ENCODE measurements at regions not wholly inside any gene's neighbourhood (a gene's known extent, or its start where the extent isn't known, plus 50 kb on each side); places are given as distances from the start of the nearest gene placed in this dataset.

DNA sequence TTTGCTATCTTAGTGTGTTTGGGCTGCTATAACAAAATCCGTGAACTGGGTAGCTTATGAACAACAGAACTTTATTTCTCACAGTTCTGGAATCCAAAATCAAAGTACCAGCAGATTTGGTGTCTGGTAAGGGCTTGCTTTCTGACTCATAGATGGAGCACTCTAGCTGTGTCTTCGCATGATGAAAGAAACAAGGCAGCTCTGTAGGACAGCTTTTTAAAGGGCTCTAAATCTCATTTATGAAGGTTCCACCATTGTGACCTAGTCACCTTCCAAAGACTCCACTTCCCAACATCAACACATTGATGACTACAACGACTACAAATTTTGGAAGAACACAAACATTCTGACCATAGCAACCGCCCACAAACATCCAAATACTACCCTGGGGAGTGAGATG, 158.6 kb upstream of the LCORL start:
- BruUV-seq (replicated peaks), result no TSS peak
- Mint-ChIP-seq H3K4me3 (ENCODE audit: unreplicated experiment) (no peak overlapping the region), H3K4me1 (ENCODE audit: low read depth, unreplicated experiment) (no peaks in the 10 kb centered on the region), H3K9me3 (ENCODE audit: unreplicated experiment) (no peaks in the 10 kb centered on the region), H3K36me3 (ENCODE audit: insufficient read depth, unreplicated experiment) (no peaks in the 10 kb centered on the region), H3K27me3 (ENCODE audit: insufficient read depth, unreplicated experiment) (peaks cover 3% of the 10 kb centered on the region), H3K27ac (ENCODE audit: unreplicated experiment) (no peak overlapping the region)
- Histone ChIP-seq H3K27me3 (replicated peaks; ENCODE audit: control insufficient read depth, insufficient read depth, low read length) (no peaks in the 10 kb centered on the region), H3K36me3 (ENCODE audit: control insufficient read depth, insufficient read depth, low read length) (no peaks in the 10 kb centered on the region), H3K4me3 (ENCODE audit: low read depth, low read length) (no peak overlapping the region), H3K9me3 (no peaks in the 10 kb centered on the region), H3K4me1 (no peaks in the 10 kb centered on the region)
- ChIA-PET POLR2A (no interaction called here), CTCF (interaction anchor here (0.6 kb wide), 1 partner anchor 411 kb away, joined by 3 read pairs; no protein-coding TSS in a partner anchor)
- intact Hi-C loops (cut with micrococcal nuclease; ENCODE audit: unreplicated experiment), result no loop called here
- DNase-seq, result no peak
- TF ChIP-seq, protein P1, sequence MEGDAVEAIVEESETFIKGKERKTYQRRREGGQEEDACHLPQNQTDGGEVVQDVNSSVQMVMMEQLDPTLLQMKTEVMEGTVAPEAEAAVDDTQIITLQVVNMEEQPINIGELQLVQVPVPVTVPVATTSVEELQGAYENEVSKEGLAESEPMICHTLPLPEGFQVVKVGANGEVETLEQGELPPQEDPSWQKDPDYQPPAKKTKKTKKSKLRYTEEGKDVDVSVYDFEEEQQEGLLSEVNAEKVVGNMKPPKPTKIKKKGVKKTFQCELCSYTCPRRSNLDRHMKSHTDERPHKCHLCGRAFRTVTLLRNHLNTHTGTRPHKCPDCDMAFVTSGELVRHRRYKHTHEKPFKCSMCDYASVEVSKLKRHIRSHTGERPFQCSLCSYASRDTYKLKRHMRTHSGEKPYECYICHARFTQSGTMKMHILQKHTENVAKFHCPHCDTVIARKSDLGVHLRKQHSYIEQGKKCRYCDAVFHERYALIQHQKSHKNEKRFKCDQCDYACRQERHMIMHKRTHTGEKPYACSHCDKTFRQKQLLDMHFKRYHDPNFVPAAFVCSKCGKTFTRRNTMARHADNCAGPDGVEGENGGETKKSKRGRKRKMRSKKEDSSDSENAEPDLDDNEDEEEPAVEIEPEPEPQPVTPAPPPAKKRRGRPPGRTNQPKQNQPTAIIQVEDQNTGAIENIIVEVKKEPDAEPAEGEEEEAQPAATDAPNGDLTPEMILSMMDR (IDR thresholded peaks at IDR 0.05; ENCODE audit: insufficient read depth in 1 of 2, low read depth in 1 of 2, low read length in 1 of 2, severe bottlenecking in 1 of 2, unreplicated experiment in 1 of 2), result no peak

DNA sequence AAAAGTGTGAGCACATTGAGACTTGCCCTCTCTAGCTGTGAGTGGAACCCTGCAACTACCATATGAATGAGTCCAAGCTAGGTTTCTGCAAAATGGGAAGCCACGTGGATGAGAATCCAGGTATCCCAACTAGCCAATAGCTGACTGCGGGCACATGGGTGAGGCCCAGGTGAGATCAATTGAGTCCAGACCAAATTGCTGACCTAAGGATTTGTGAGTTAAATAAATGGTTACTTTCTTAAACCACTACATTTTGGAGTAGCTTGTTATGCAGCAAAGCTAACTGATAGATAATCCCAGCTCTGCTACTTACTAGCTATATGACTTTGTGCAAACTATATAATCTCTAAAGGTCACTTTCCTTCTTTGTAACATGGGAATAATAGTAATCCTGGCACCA, 150.3 kb upstream of the LCORL start:
- no TSS peak for BruUV-seq (replicated peaks)
- H3K36me3 Mint-ChIP-seq (ENCODE audit: insufficient read depth, unreplicated experiment), result no peaks in the 10 kb centered on the region

DNA sequence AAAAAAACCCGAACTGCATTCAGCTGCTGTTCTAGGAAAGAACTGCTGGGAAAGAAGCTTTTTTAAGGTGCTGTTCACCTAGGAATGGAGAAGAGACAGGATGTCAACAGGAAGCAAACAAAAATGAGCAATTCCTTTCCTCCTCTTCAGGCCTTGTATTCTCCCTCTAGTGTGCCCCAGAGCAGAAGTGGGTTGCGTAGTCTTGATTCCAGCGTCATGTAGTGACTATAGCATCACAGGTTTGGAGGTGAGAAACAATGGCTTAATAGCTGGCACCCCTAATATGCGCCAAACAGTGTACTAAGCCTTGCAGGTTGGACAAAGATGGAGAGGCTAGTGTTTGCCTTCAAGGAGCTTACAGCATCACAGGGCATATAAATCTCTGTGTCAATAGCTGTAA, 146.3 kb upstream of the LCORL start:
- no peaks in the 10 kb centered on the region for H3K36me3 Mint-ChIP-seq (ENCODE audit: insufficient read depth, unreplicated experiment)

More for the DNA sequence above, 150.3 kb upstream of the LCORL start:
- peaks cover 12% of the 10 kb centered on the region for H3K27me3 Mint-ChIP-seq (ENCODE audit: insufficient read depth, unreplicated experiment)
- no peak overlapping the region for H3K4me3 Mint-ChIP-seq (ENCODE audit: unreplicated experiment)
- no peak for DNase-seq
- TF ChIP-seq, protein P1 (IDR thresholded peaks at IDR 0.05; ENCODE audit: insufficient read depth in 1 of 2, low read depth in 1 of 2, low read length in 1 of 2, severe bottlenecking in 1 of 2, unreplicated experiment in 1 of 2), result no peak
- no peaks in the 10 kb centered on the region for H3K9me3 Mint-ChIP-seq (ENCODE audit: unreplicated experiment)
- ChIA-PET POLR2A (no interaction called here), CTCF (no interaction called here)
- intact Hi-C loops (cut with micrococcal nuclease; ENCODE audit: unreplicated experiment), result no loop called here
- Histone ChIP-seq H3K4me3 (ENCODE audit: low read depth, low read length) (no peak overlapping the region), H3K27me3 (replicated peaks; ENCODE audit: control insufficient read depth, insufficient read depth, low read length) (no peaks in the 10 kb centered on the region), H3K36me3 (ENCODE audit: control insufficient read depth, insufficient read depth, low read length) (no peaks in the 10 kb centered on the region), H3K4me1 (no peaks in the 10 kb centered on the region), H3K9me3 (no peaks in the 10 kb centered on the region)
- H3K27ac Mint-ChIP-seq (ENCODE audit: unreplicated experiment), result no peak overlapping the region
- H3K4me1 Mint-ChIP-seq (ENCODE audit: low read depth, unreplicated experiment), result no peaks in the 10 kb centered on the region

More for the DNA sequence above, 146.3 kb upstream of the LCORL start:
- Mint-ChIP-seq H3K27me3 (ENCODE audit: insufficient read depth, unreplicated experiment) (peaks cover 12% of the 10 kb centered on the region), H3K27ac (ENCODE audit: unreplicated experiment) (no peak overlapping the region), H3K4me1 (ENCODE audit: low read depth, unreplicated experiment) (no peaks in the 10 kb centered on the region), H3K9me3 (ENCODE audit: unreplicated experiment) (peaks cover 10% of the 10 kb centered on the region), H3K4me3 (ENCODE audit: unreplicated experiment) (no peak overlapping the region)
- ChIA-PET POLR2A (no interaction called here), CTCF (no interaction called here)
- Histone ChIP-seq H3K4me3 (ENCODE audit: low read depth, low read length) (no peak overlapping the region), H3K36me3 (ENCODE audit: control insufficient read depth, insufficient read depth, low read length) (no peaks in the 10 kb centered on the region), H3K9me3 (no peaks in the 10 kb centered on the region), H3K27me3 (replicated peaks; ENCODE audit: control insufficient read depth, insufficient read depth, low read length) (no peaks in the 10 kb centered on the region), H3K4me1 (no peaks in the 10 kb centered on the region)
- DNase-seq, result no peak
- intact Hi-C loops (cut with micrococcal nuclease; ENCODE audit: unreplicated experiment), result no loop called here
- TF ChIP-seq, protein P1 (IDR thresholded peaks at IDR 0.05; ENCODE audit: insufficient read depth in 1 of 2, low read depth in 1 of 2, low read length in 1 of 2, severe bottlenecking in 1 of 2, unreplicated experiment in 1 of 2), result no peak
- BruUV-seq (replicated peaks), result no TSS peak

Data from Caco-2 (cell line).